GM21390 (cell line): ENCODE measurements at regions not wholly inside any gene's neighbourhood (a gene's known extent, or its start where the extent isn't known, plus 50 kb on each side); places are given as distances from the start of the nearest gene placed in this dataset.

Experiments
- ATAC-seq: cut with Tn5 transposase; IDR thresholded peaks from one replicate; pipeline ENCODE4 v1.9.1; 2021; ENCODE audit not compliant: unreplicated experiment

DNA sequence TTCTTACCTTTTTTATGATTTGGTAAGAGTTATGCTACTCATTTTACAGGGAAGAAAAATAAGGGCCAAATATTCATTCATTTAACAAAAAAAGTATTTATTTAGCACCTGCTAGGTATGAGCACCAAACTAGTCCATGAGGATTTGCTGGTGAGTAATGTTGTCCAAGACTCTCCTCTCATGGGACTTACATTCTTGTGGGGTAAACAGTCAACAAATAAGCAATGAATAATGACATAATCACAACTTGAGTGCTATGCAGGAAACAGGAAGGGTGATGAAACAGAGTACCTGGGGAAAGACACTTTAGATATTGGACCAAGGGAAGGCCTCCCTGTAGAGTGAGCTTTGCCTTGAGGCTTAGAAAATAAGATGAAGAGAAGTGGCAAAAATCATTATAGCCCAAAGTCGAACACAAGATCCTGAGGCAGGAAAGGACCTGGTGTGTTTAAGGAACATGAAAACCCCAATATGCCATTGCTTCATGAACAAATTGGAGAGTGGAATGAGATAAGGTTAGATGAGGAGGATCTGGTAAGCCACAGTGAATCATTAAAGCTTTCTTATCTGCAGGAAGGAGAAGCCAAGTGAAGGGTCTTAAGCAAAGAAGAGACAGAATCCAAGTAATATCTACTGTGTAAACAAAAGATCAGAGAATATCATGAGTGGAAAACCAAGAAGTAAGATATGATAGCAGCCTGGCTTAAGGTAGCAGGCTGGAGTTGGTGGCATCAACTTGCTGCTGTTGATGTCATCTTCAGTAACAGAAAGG is 294.5 kb upstream of the NBEA start:
- ATAC-seq = no peak

GRCh38 chr13:34654203-34654602 is 287.9 kb upstream of the NBEA start:
- ATAC-seq = no peak

- no peak for ATAC-seq
These were observed 287.4 kb upstream of the NBEA start for GRCh38 chr13:34654647-34655046.

DNA sequence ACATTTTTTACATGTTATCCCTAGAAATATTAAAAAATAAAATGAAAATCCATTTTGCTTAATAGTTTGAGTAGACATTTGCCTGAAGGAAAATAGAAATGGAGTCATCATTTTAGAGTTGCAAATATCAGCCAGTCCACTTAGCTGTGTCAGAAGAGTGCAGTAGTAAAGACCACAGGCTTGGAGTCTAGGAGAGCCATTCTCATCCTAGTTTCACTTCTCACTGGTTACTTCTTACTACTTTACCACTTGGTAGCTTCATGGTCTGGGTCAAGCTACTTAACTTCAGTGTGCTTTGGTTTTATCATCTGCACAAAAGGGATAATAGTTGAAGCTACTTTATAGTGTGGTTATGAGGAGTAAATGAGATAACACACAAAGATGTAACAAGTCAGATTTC is 286.5 kb upstream of the NBEA start:
- ATAC-seq = no peak

- no peak for ATAC-seq
These were observed 284.4 kb upstream of the NBEA start for GRCh38 chr13:34657716-34658115.

- ATAC-seq = no peak
These were observed 274.5 kb upstream of the NBEA start for GRCh38 chr13:34667286-34668218.

DNA sequence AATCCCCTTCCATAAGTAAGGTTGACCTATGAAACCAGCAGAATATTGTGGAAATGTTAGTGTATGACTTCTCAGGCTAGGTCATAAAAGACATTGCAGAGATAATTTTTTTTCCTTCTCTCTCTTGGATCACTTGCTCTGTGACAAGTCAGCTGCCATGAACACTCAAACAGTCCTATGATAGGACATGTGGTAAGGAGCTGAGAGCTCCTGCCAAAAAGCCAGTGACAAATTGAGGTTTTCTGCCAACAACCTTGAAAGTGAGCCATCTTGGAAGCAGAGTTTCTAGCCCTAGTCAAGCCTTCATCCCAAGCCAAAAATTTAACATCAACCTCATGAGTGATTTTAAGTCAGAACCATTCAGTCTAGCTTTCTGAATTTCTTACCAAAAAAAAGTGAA is 270.9 kb upstream of the NBEA start:
- no peak for ATAC-seq

DNA sequence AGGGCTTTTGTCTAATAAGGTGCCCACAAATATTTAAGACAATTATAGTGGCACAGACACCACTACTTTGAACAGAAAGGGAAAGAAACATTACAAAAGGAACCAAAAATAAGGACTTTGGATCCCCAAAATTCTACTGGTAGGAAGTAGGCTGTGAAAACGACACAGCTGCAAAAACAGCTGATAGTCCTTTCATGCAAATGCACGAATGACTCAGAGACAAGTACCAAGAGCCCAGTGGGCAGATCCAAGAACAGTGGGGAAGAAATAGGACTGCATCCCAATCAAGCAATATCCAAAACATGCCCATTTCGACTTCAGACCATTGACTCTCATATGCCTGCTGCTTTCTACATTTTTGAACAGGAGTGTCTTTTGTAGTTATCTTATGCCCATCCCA is 269.4 kb upstream of the NBEA start:
- no peak for ATAC-seq

GRCh38 chr13:34675626-34676025 is 266.4 kb upstream of the NBEA start:
- ATAC-seq = no peak

DNA sequence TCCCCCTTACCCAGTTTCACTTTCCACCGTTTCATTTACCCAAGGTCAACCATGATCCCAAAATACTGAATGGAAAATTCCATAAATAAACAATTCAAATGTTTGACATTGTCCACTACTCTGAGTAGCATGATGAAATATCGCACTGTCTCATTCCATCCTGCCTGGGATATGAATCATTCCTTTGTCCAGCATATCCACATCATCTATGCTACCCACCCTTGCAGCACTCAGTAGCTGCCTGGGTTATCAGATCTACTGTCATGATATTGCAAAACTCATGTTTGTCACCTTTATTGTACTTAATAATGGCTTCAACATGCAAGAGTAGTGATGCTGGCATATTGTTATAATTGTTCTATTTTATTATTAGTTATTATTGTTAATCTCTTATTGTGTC is 263.9 kb upstream of the NBEA start:
- ATAC-seq = no peak

GRCh38 chr13:34681405-34681955 is 260.6 kb upstream of the NBEA start:
- no peak for ATAC-seq

DNA sequence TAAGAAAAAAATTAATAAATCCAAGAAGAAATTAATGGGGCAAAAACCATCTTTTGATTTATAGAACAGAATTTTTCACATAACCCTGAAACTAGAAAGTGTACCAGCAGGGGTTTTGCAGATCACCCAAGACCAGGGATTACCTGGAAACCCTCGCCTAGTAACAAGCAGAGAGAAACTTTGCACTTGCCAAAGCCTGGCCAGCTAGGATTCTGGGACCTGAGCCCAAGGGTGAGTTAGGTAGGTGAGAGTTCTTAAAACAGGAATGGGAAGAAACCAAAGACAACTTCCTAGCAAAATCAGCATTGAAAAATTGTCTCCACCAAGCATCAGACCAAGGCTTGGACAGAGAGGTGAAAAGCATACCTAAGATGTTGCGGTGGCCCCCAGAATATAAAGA is 247.0 kb upstream of the NBEA start:
- ATAC-seq = no peak

DNA sequence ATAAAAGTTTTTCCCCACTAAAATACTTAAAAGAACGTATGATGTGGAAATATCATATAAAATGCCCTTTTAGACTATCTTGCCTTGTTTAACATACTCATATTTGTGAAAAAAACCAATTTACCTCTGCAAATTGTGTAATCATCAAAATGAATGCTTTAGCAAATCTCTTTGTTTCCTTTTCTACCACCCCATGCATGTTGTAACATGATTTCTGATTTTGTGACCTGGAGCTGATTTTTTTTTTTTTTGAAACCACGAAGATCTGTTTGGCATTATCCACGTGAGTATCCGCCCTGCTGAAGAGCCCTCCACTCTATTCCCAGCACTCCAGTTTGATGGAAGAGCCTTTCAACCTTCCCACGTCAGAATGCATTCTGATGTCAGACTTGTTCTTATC is 245.8 kb upstream of the NBEA start:
- no peak for ATAC-seq

GRCh38 chr13:34696741-34697140 is 245.3 kb upstream of the NBEA start:
- no peak for ATAC-seq

- ATAC-seq = no peak
These were observed 243.1 kb upstream of the NBEA start for GRCh38 chr13:34698945-34699344.

GRCh38 chr13:34700155-34700554 is 241.9 kb upstream of the NBEA start:
- ATAC-seq = no peak

DNA sequence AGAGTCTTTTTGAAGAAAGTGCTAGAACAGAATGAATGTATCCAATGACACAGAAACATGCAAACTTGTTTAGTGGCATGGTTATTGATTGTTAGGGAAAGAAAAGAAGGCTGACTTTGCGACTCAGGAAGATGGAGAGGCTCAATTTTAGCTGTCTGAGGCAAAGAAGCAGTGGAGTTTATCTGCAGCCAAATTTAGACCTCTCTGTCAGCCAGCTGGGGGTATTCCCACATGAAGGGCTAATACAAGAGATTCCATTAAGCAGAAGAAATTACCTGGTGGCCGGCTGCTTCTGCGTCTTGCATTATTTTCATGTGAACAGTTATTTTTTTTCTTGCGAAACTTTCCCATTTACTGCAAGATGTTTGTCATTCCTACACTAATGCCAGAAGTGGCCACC is 240.2 kb upstream of the NBEA start:
- ATAC-seq = no peak

DNA sequence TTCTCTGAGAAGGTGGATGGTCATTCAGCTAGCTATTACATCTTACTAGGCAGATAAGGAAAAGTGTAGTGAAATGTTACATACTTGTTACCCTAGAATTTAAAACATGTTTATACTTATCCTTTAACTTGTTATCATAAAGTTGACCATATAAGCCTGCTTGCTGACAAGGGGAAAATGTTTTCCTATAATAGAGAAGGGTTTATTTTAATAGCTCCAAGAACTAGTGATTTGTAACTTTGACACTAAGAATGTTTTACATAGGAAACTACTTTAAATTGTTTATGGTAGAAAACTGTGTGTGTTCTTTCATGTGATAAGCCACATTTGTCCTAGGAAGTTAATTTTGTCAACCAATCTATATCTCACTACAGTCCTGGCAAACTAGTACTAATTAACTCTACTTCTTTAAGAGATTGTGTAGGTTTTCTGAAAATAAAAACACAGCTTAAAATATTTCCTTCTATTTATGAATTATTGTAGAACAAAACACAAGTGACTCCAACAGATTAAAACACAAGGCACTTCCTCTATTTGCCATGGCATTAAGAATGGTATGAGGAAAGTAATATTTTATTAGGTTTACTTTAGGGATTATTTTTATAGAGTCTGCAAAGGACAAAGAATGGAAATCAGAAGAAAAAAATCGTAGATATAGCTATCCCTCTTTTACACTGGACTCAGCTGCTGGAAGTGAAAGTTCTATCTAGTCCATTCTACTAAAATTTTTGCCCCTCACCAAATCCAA is 233.3 kb upstream of the NBEA start:
- ATAC-seq = no peak

DNA sequence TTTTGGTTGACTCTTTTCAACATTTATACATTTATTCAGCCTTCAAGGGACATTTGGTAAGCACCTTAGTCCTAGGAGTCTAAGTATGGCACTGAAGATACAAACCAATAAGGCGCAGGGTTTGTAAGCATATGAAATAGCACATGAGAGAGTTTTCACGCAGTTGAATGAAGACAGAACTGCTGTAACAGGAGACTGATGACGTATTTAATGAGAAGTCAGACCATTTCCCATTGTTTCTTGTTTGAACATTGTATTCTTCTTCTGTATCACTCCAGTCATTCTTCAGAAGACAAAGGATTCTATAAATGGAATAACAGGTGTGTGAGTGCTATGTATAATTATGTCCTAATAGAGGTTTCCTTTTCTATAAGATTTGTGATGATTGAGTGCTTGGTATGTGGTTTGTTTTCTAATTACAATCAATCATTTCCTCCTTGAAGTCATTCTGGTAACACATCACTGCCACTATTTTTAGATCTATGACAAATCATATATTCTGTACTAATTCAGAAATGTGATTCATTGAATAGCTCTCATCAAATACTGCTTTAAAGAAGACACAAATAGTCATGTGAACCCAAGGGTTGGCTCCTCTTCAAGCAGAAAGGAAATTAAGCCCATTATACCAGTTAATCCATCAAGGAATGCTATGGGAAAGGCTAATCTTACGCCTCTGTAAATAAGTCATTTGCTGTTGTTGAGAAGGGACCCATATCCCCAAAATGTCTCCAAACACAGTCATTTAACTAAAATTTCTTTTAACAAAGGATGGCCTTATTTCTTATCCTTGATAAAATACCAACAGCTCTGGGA is 222.8 kb upstream of the NBEA start:
- ATAC-seq = no peak

DNA sequence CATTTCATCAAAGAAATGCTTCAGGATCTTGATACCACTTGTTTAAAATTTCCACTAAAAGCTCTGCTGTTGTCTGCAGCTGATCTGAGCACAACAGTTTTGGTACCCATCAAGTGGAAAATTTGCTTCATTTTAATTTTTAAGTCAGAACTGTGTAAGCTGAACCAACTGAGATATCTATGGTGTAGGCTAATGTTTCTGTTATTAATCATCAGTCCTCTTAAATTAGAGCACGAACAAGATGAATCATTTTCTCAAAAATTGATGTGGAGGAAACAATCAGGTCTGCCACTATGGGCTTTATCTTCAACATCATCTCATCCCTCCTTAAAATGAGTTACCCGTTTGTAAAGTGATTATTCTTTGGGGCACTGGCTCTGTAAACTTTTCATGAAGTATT is 221.5 kb upstream of the NBEA start:
- no peak for ATAC-seq
